Panc1 (cell line): ENCODE measurements at regions not wholly inside any gene's neighbourhood (a gene's known extent, or its start where the extent isn't known, plus 50 kb on each side); places are given as distances from the start of the nearest gene placed in this dataset.

ENCODE experiments used
- ATAC-seq: fragments of 200-7000 bp; cut with Tn5 transposase; 2 replicates; pipeline ENCODE4 v1.9.1; 2020; ENCODE audit warnings: mild to moderate bottlenecking, moderate library complexity
- BruUV-seq: library from RNA; stranded (reverse); fragments of 400-500 nt; replicated peaks from 2 replicates; lab custom pipeline; 2021; lab: Mats Ljungman, UMichigan
- CTCF ChIA-PET: fragments of 300-600 bp; sonication (Branson Sonifier 250); formaldehyde crosslinking; loops from one replicate; lab custom pipeline; 2022; ENCODE audit warnings: antibody characterized with exemption; lab: Charles Lee
- POLR2A ChIA-PET: fragments of 300-600 bp; sonication (Branson Sonifier 250); formaldehyde crosslinking; loops from one replicate; lab custom pipeline; 2022; ENCODE audit warnings: antibody characterized with exemption; lab: Charles Lee
- DNase-seq: peaks from one replicate; pipeline ENCODE4 v3.0.0-alpha.2; 2010; ENCODE audit warnings: low read depth, low spot score
- H3K27ac ChIP-seq: 2 replicates; pipeline ENCODE4 v1.5.1; 2011; ENCODE audit warnings: mild to moderate bottlenecking, low read length, inconsistent platforms
- H3K27me3 ChIP-seq: fragments of 200-500 bp; sonication (Bioruptor generic); 2 replicates; pipeline ENCODE4 v1.6.0; 2014; ENCODE audit warnings: low read length, inconsistent platforms; ENCODE audit not compliant: control insufficient read depth, insufficient read depth
- H3K36me3 ChIP-seq: fragments of 200-500 bp; sonication (Bioruptor generic); 2 replicates; pipeline ENCODE4 v1.5.1; 2014; ENCODE audit warnings: inconsistent platforms, mild to moderate bottlenecking, low read length, moderate library complexity; ENCODE audit not compliant: control insufficient read depth, insufficient read depth
- H3K4me1 ChIP-seq: 2 replicates; pipeline ENCODE4 v1.5.1; 2011; ENCODE audit warnings: inconsistent platforms, mild to moderate bottlenecking, low read length, moderate library complexity; ENCODE audit not compliant: control insufficient read depth, insufficient read depth
- H3K4me3 ChIP-seq, 2 experiments: 2 replicates each; pipeline ENCODE4 v1.5.1; 2011 to 2012; ENCODE audit warnings: low read depth in 2 of 2, low read length in 2 of 2, mild to moderate bottlenecking in 2 of 2, inconsistent platforms in 1 of 2, moderate library complexity in 1 of 2
- H3K9me3 ChIP-seq: fragments of 200-500 bp; sonication (Bioruptor generic); 2 replicates; pipeline ENCODE4 v1.5.1; 2014; ENCODE audit warnings: low read depth, mild to moderate bottlenecking, inconsistent platforms, low read length, moderate library complexity; ENCODE audit not compliant: control insufficient read depth, insufficient read depth
- POLR2AphosphoS5 ChIP-seq: IDR thresholded peaks from 2 replicates; pipeline ENCODE4 v1.6.1; 2012; ENCODE audit warnings: mild to moderate bottlenecking, low read depth, low read length, moderate library complexity
- SIN3A ChIP-seq: IDR thresholded peaks from 2 replicates; pipeline ENCODE4 v1.6.1; 2012; ENCODE audit warnings: low read depth, mild to moderate bottlenecking, low read length, moderate library complexity, borderline replicate concordance; ENCODE audit not compliant: insufficient read depth
- TCF7L2 ChIP-seq: IDR thresholded peaks from 2 replicates; pipeline ENCODE4 v1.6.1; 2011; ENCODE audit warnings: mild to moderate bottlenecking, low read depth, low read length, inconsistent platforms
- in situ Hi-C: cut with HindIII; loops from 2 replicates; pipeline ENCODE4 v1.10.0; 2016; ENCODE audit warnings: low sequenced_read_pairs, low pct_unique_long_range_greater_than_20kb
- intact Hi-C: fragments of 100-400 bp; cut with micrococcal nuclease; formaldehyde crosslinking; loops from one replicate; pipeline ENCODE4 v1.10.0; 2022; ENCODE audit not compliant: unreplicated experiment
- TF ChIP-seq, protein P1 (sequence below): fragments of 450-650 bp; IDR thresholded peaks from 2 replicates; pipeline ENCODE4 v1.5.1; 2017; ENCODE audit warnings: mild to moderate bottlenecking
- TF ChIP-seq, protein P2 (sequence below), 2 experiments: IDR thresholded peaks; 2 replicates each; pipeline ENCODE4 v1.6.1; 2011 to 2012; ENCODE audit warnings: low read depth in 2 of 2, control low read depth in 1 of 2, low read length in 1 of 2, mild to moderate bottlenecking in 1 of 2, moderate library complexity in 1 of 2; ENCODE audit not compliant: insufficient read depth in 1 of 2

DNA sequence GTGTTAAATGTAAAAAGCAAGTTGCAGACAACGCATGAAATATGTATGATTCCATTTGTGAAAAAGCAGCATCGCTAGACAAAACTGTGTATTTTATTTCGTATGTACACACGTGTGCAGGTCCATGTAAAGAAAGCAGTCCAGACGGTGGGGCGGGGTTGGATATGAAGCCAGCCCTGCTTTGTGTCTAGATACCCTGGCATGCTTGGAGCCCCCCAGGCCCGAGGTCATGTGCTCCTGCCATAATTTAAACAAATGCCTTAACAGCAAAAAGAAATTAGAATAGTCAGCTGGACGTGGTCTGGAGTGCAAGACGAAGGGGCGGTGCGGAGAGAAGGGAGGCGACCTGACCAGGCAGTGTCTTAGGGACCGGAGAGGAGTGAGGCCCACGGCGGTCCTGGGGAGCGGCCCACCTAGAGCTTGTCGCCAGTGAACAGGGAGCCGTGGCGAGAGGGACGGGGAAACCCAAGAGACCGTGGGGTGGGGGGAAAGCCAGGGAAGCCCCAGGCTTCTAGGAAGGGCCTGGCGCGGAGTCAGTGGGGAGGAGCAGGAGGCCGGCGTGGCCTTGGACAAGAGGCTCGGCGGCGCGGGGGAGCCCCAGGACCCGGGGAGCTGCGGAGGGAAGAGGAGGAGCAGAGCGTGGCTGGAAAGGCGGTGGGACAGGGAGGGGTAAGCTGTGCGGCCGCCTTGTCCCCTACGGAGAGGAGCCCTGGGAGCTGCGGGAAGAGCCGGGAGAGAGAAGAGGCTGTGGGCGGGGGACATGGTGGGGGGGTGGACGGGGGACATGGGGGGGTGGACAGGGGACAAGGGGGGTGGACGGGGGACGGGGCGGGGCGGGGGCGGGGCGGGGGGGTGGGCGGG lies 118.5 kb upstream of the C14orf180 start:
- TF ChIP-seq POLR2AphosphoS5 (no peak), TCF7L2 (no peak), SIN3A (no peak)
- TF ChIP-seq, protein P1, sequence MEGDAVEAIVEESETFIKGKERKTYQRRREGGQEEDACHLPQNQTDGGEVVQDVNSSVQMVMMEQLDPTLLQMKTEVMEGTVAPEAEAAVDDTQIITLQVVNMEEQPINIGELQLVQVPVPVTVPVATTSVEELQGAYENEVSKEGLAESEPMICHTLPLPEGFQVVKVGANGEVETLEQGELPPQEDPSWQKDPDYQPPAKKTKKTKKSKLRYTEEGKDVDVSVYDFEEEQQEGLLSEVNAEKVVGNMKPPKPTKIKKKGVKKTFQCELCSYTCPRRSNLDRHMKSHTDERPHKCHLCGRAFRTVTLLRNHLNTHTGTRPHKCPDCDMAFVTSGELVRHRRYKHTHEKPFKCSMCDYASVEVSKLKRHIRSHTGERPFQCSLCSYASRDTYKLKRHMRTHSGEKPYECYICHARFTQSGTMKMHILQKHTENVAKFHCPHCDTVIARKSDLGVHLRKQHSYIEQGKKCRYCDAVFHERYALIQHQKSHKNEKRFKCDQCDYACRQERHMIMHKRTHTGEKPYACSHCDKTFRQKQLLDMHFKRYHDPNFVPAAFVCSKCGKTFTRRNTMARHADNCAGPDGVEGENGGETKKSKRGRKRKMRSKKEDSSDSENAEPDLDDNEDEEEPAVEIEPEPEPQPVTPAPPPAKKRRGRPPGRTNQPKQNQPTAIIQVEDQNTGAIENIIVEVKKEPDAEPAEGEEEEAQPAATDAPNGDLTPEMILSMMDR = no peak
- TF ChIP-seq, protein P2, sequence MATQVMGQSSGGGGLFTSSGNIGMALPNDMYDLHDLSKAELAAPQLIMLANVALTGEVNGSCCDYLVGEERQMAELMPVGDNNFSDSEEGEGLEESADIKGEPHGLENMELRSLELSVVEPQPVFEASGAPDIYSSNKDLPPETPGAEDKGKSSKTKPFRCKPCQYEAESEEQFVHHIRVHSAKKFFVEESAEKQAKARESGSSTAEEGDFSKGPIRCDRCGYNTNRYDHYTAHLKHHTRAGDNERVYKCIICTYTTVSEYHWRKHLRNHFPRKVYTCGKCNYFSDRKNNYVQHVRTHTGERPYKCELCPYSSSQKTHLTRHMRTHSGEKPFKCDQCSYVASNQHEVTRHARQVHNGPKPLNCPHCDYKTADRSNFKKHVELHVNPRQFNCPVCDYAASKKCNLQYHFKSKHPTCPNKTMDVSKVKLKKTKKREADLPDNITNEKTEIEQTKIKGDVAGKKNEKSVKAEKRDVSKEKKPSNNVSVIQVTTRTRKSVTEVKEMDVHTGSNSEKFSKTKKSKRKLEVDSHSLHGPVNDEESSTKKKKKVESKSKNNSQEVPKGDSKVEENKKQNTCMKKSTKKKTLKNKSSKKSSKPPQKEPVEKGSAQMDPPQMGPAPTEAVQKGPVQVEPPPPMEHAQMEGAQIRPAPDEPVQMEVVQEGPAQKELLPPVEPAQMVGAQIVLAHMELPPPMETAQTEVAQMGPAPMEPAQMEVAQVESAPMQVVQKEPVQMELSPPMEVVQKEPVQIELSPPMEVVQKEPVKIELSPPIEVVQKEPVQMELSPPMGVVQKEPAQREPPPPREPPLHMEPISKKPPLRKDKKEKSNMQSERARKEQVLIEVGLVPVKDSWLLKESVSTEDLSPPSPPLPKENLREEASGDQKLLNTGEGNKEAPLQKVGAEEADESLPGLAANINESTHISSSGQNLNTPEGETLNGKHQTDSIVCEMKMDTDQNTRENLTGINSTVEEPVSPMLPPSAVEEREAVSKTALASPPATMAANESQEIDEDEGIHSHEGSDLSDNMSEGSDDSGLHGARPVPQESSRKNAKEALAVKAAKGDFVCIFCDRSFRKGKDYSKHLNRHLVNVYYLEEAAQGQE (IDR thresholded peaks at IDR 0.05; ENCODE audit: insufficient read depth in 1 of 2, low read depth in 2 of 2, low read length in 1 of 2) = no peak
- Histone ChIP-seq H3K9me3 (no peaks in the 10 kb centered on the region), H3K27me3 (peaks cover 7% of the 10 kb centered on the region), H3K27ac (no peak overlapping the region), H3K4me1 (no peaks in the 10 kb centered on the region), H3K36me3 (no peaks in the 10 kb centered on the region), H3K4me3 (no peak overlapping the region)
- POLR2A ChIA-PET = no interaction called here
- in situ Hi-C loops = no loop called here
- CTCF ChIA-PET = no interaction called here
- BruUV-seq = no TSS peak
- intact Hi-C loops = no loop called here
- DNase-seq = no peak
- 0 out of 2 replicates have a peak, but pooled peaks have one; percentile 40 for ATAC-seq

DNA sequence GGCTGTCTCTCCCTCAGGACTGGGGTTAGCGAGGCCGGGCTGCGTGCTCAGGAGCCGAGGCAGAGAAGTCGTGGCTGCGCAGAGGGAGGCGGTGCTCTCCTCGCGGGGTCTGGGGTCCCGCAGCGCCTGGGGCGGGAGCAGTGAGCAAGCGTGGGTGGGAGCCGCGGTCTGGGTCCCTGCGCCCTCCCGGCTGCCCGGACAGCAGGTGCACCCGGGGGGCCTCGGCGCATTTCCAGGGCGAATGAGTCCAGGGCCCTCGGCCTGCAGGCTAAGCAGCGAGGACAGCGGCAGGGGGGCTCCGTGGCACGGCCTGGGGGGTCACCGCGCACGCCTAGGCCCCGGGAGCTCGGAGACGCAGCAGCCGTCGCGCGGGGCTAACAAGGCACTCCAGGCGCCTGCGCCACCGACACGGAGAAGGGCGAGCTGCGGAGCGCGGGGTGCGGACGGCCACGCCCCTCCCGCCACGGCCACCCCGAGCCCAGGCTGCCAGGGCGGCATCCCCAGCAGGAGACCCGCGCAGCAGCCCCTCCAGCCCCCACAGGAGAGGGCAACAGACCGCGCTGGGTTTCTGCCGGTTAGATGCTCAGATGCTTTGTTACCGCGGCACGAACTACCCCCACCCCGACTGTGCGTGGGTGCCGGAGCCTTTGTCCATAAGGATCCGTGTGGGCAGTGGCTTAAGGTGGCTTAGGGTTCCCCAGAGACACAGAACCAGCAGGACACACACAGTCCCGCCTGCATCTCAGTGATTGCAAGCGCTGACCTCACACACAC lies 117.7 kb upstream of the C14orf180 start:
- H3K4me3 ChIP-seq = 0 out of 4 replicates have a peak overlapping the region, but pooled peaks of 1 of the 2 experiments have one; percentile 3

More for the DNA sequence above, 117.7 kb upstream of the C14orf180 start:
- H3K27me3 ChIP-seq = peaks cover 5% of the 10 kb centered on the region
- ChIA-PET CTCF (no interaction called here), POLR2A (no interaction called here)
- no peaks in the 10 kb centered on the region for H3K4me1 ChIP-seq
- DNase-seq (no peak), ATAC-seq (peak; percentile 77)
- BruUV-seq = no TSS peak
- in situ Hi-C loops = no loop called here
- TF ChIP-seq, protein P2 (IDR thresholded peaks at IDR 0.05; ENCODE audit: insufficient read depth in 1 of 2, low read depth in 2 of 2, low read length in 1 of 2) = no peak
- TF ChIP-seq POLR2AphosphoS5 = no peak
- no peak for TF ChIP-seq SIN3A
- H3K36me3 ChIP-seq = no peaks in the 10 kb centered on the region
- no peaks in the 10 kb centered on the region for H3K9me3 ChIP-seq
- intact Hi-C loops = no loop called here
- no peak overlapping the region for H3K27ac ChIP-seq
